ENCODE measurements at regions not wholly inside any gene's neighbourhood (a gene's known extent, or its start where the extent isn't known, plus 50 kb on each side); places are given as distances from the start of the nearest gene placed in this dataset.

DNA sequence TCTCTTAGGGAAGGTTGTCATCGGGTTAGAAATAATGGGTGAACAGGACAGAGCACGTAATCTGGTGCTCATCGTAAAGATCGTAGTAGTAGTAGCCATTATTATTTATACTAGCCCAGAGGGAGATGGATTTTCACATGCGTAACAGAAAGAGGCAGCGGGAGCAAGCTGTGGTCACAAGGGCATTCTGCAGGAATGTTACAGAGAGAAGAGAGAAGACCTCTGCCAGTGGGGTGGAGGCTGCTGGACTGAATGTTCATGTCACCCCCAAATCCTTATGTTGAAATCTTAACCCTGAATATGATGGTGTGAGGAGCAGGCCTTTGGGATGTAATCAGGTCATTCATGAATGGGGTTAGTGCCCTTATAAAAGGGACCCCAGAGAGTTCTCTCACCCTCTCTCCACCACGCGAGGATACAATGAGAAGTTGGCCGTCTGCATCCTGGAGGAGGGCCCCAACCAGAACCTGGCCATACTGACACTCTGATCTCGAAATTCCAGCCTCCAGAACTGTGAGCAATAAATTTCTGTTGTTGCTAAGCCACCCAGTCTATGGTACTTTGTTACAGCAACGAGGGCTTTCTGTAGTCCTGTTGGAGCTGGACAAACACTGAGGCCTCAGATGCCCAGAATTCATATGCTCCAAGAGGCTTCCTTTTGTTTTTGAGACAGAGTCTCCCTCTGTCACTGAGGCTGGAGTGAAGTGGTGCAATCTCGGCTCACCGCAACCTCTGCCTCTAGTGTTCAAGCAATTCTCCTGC, 131.2 kb upstream of the MED13L start:
- in situ Hi-C loops (cut with HindIII; ENCODE audit: low sequenced_read_pairs) = no loop called here
- TF ChIP-seq, protein P1, sequence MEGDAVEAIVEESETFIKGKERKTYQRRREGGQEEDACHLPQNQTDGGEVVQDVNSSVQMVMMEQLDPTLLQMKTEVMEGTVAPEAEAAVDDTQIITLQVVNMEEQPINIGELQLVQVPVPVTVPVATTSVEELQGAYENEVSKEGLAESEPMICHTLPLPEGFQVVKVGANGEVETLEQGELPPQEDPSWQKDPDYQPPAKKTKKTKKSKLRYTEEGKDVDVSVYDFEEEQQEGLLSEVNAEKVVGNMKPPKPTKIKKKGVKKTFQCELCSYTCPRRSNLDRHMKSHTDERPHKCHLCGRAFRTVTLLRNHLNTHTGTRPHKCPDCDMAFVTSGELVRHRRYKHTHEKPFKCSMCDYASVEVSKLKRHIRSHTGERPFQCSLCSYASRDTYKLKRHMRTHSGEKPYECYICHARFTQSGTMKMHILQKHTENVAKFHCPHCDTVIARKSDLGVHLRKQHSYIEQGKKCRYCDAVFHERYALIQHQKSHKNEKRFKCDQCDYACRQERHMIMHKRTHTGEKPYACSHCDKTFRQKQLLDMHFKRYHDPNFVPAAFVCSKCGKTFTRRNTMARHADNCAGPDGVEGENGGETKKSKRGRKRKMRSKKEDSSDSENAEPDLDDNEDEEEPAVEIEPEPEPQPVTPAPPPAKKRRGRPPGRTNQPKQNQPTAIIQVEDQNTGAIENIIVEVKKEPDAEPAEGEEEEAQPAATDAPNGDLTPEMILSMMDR (IDR thresholded peaks at IDR 0.05; ENCODE audit: low read depth, low read length) = no peak

DNA sequence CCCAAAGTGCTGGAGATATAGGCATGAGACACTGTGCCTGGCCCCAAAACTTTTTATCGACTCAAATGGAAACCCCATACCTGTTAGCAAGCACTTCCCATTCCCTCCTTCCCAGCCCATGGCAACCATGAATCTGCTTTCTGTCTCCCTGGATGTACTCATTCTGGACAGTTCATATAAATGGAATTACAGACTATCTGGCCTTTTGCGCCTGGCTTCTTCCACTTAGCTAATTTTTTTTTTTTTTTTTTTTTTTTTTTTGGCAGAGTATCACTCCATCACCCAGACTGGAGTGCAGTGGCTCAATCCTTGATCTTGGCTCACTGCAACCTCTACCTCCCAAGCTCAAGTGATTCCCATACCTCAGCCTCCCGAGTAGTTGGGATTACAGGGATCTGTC, 134.5 kb upstream of the MED13L start:
- H3K4me3 ChIP-seq (ENCODE audit: low read depth, low read length) = no peak overlapping the region
- no peak for DNase-seq (ENCODE audit: low read depth, low spot score)
- TF ChIP-seq, protein P1 (IDR thresholded peaks at IDR 0.05; ENCODE audit: low read depth, low read length) = no peak
- in situ Hi-C loops (cut with HindIII; ENCODE audit: low sequenced_read_pairs) = no loop called here

More for the DNA sequence above, 131.2 kb upstream of the MED13L start:
- DNase-seq (ENCODE audit: low read depth, low spot score) = no peak
- H3K4me3 ChIP-seq (ENCODE audit: low read depth, low read length) = no peak overlapping the region

DNA sequence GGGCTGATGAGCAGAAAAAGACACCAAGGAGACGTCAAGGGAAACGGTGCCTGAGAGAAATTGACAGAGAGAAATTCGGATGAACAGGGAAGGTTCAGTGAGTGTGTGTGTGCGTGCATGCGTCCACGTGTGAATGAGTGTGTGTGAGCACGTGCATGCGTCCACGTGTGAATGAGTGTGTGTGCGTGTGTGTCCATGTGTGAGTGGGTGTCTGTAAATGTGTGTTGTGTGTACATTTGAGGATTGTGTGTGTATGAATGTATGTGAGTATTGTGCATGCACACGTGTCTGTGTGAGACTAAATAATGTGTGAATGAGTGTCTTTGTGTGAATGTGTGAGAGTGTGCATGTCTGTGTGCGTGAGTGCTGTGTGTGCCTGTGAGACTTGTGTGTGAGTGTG, 137.4 kb upstream of the MED13L start:
- TF ChIP-seq, protein P1 (IDR thresholded peaks at IDR 0.05; ENCODE audit: low read depth, low read length) = no peak
- no peak for DNase-seq (ENCODE audit: low read depth, low spot score)
- in situ Hi-C loops (cut with HindIII; ENCODE audit: low sequenced_read_pairs) = no loop called here
- H3K4me3 ChIP-seq (ENCODE audit: low read depth, low read length) = no peak overlapping the region

DNA sequence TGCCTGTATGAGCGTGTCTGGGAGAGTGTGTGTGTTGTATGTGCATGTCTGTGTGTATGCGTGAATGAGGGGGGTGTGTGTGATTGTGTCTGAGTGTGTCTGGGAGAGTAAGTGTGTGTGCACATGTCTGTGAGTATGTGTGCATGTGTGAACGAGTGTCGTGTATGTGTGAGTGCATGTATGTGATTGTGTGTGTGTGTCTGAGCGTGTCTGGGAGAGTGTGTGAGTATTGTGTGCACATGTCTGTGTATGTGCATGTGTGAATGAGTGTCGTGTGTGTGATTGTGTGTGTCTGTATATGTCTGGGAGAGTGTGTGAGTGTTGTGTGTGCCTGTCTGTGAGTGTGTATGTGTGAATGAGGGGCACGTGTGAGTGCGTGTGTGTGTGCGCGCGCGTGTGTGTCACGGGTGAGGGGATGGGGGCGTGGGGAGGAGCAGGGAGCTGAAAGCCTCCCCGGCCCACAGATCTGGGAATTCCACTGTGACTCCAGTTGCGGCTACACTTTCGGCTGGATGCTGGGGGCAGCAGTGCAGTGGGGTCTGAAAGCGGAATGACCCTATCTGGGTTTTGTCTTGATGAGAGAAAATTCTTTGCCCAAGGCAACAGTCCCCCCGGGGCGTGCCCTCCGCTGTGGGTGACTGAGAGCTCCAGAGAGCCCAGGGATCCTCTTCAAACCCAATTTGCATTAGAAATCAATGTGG, 138.1 kb upstream of the MED13L start:
- H3K4me3 ChIP-seq (ENCODE audit: low read depth, low read length) = no peak overlapping the region
- DNase-seq (ENCODE audit: low read depth, low spot score) = no peak
- TF ChIP-seq, protein P1 (IDR thresholded peaks at IDR 0.05; ENCODE audit: low read depth, low read length) = no peak
- in situ Hi-C loops (cut with HindIII; ENCODE audit: low sequenced_read_pairs) = no loop called here

DNA sequence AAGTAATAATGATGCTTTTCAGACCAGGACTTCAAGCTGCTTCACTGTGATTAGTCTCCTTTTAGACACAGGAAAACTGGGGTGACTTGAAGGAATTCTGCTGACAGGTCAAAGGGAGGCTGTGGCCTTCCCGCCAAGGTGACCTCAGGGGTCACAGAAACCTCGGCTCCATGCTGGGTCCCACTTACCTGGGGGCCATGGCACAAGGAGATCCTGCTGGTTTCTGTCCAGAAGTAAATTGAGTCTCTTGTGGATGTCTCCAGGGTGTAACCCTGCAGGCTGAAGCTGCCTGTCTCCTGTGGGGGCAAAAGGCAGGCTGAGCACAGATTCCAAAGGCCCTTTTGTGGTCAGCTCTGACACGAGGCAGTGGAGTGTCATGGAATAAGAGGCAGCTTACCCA, 138.7 kb upstream of the MED13L start:
- TF ChIP-seq, protein P1 (IDR thresholded peaks at IDR 0.05; ENCODE audit: low read depth, low read length) = no peak
- DNase-seq (ENCODE audit: low read depth, low spot score) = no peak
- no peak overlapping the region for H3K4me3 ChIP-seq (ENCODE audit: low read depth, low read length)
- in situ Hi-C loops (cut with HindIII; ENCODE audit: low sequenced_read_pairs) = no loop called here

DNA sequence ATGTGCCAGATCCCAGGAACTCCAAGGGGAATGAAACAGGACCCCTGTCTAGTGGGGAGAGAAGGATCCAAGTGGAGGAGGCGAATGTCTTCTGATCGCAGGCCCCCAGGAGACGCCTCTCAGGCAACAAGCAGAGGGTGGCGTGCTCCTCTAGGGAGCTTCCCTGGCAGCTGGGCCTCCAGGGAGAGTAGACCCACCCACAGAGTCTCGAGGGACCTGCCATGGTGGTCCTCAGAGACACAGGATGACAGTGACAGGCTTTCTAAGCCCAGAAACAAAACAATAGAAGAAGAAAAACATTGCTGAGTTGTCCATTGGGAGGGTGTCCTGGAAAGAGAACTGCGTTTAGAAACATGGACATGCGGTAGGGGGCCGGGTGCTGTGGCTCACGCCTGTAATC, 140.6 kb upstream of the MAP1LC3B2 start:
- in situ Hi-C loops (cut with HindIII; ENCODE audit: low sequenced_read_pairs) = no loop called here
- no peak for DNase-seq (ENCODE audit: low read depth, low spot score)
- H3K4me3 ChIP-seq (ENCODE audit: low read depth, low read length) = no peak overlapping the region
- TF ChIP-seq, protein P1 (IDR thresholded peaks at IDR 0.05; ENCODE audit: low read depth, low read length) = no peak

Measured in astrocyte of the spinal cord (primary cell).